ENCODE measurements at regions not wholly inside any gene's neighbourhood (a gene's known extent, or its start where the extent isn't known, plus 50 kb on each side); places are given as distances from the start of the nearest gene placed in this dataset.

GRCh38 chr2:181755181-181755580 is 74.9 kb upstream of the NEUROD1 start:
- H3K27ac ChIP-seq (ENCODE audit: low read depth in 2 of 2, low read length in 1 of 2), result no peak overlapping the region
- peaks cover 0 to 7% of the 10 kb centered on the region in 2 experiments; a peak in 2 of 4 replicates for H3K4me1 ChIP-seq (ENCODE audit: control insufficient read depth in 1 of 2, insufficient read depth in 2 of 2, low read depth in 1 of 2, low read length in 1 of 2)
- H2AFZ ChIP-seq (ENCODE audit: low read depth), result no peak overlapping the region
- no peak for TF ChIP-seq SIN3A (IDR thresholded peaks at IDR 0.05; ENCODE audit: borderline replicate concordance, low read depth, low read length)
- TF ChIP-seq MEF2A (IDR thresholded peaks at IDR 0.05; ENCODE audit: borderline replicate concordance, low read depth), result no peak
- no peak overlapping the region for H3K4me2 ChIP-seq
- H3K79me2 ChIP-seq (ENCODE audit: insufficient read depth), result no peaks in the 10 kb centered on the region
- DNase-seq, result no peak
- no peak overlapping the region for H3K9ac ChIP-seq
- H3K9me3 ChIP-seq, result no peaks in the 10 kb centered on the region
- ChIA-PET POLR2A (no interaction called here), CTCF (interaction anchor here (1.0 to 1.4 kb wide), 2 partner anchors 192 to 200 kb away, joined by 3 read pairs; no protein-coding TSS in a partner anchor)
- H3K9me2 ChIP-seq, result no peaks in the 10 kb centered on the region
- no peaks in the 10 kb centered on the region for H4K20me1 ChIP-seq (ENCODE audit: insufficient read depth)
- H3F3A ChIP-seq (replicated peaks; ENCODE audit: insufficient read depth), result no peaks in the 10 kb centered on the region
- no peak overlapping the region for H3K4me3 ChIP-seq (ENCODE audit: low read depth in 2 of 2, low read length in 1 of 2)
- H3K36me3 ChIP-seq (replicated peaks in 1 of 2; ENCODE audit: control insufficient read depth in 1 of 2, insufficient read depth in 2 of 2, low read length in 1 of 2), result no peaks in the 10 kb centered on the region
- H3K27me3 ChIP-seq (ENCODE audit: insufficient read depth), result no peaks in the 10 kb centered on the region

GRCh38 chr2:181760521-181760920 is 80.2 kb upstream of the NEUROD1 start:
- H3K4me3 ChIP-seq (ENCODE audit: low read depth in 2 of 2, low read length in 1 of 2), result no peak overlapping the region
- H3K9me2 ChIP-seq, result no peaks in the 10 kb centered on the region
- H3K9me3 ChIP-seq, result no peaks in the 10 kb centered on the region
- H2AFZ ChIP-seq (ENCODE audit: low read depth), result no peak overlapping the region
- H3K27me3 ChIP-seq (ENCODE audit: insufficient read depth), result no peaks in the 10 kb centered on the region
- no peak for TF ChIP-seq IRF3 (IDR thresholded peaks at IDR 0.05; ENCODE audit: low read depth, low read length)
- TF ChIP-seq NRF1 (IDR thresholded peaks at IDR 0.05; ENCODE audit: low read depth, low read length), result no peak
- TF ChIP-seq FOXJ3 (CRISPR knock-in tag; IDR thresholded peaks at IDR 0.05), result no peak
- WGBS (ENCODE audit: low lambda C conversion rate), result 87% methylated on average over 2 of the region's 2 CpGs
- H3K36me3 ChIP-seq (replicated peaks in 1 of 2; ENCODE audit: control insufficient read depth in 1 of 2, insufficient read depth in 2 of 2, low read length in 1 of 2), result no peaks in the 10 kb centered on the region
- H3K4me1 ChIP-seq (ENCODE audit: control insufficient read depth in 1 of 2, insufficient read depth in 2 of 2, low read depth in 1 of 2, low read length in 1 of 2), result peaks cover 0 to 9% of the 10 kb centered on the region in 2 experiments; a peak in 1 of 4 replicates
- no peak overlapping the region for H3K9ac ChIP-seq
- DNase-seq, result no peak
- no peak overlapping the region for H3K27ac ChIP-seq (ENCODE audit: low read depth in 2 of 2, low read length in 1 of 2)
- H4K20me1 ChIP-seq (ENCODE audit: insufficient read depth), result no peaks in the 10 kb centered on the region
- H3K79me2 ChIP-seq (ENCODE audit: insufficient read depth), result no peaks in the 10 kb centered on the region
- POLR2A ChIA-PET, result no interaction called here
- no peak overlapping the region for H3K4me2 ChIP-seq
- CTCF ChIA-PET, result no interaction called here
- H3F3A ChIP-seq (replicated peaks; ENCODE audit: insufficient read depth), result no peaks in the 10 kb centered on the region

- CTCF ChIA-PET, result no interaction called here
- Histone ChIP-seq H2AFZ (ENCODE audit: low read depth) (no peak overlapping the region), H3K4me1 (ENCODE audit: control insufficient read depth in 1 of 2, insufficient read depth in 2 of 2, low read depth in 1 of 2, low read length in 1 of 2) (peaks cover 0 to 9% of the 10 kb centered on the region in 2 experiments; a peak in 1 of 4 replicates), H3K9me2 (no peaks in the 10 kb centered on the region), H4K20me1 (ENCODE audit: insufficient read depth) (no peaks in the 10 kb centered on the region), H3K4me2 (no peak overlapping the region), H3K9ac (no peak overlapping the region), H3K4me3 (ENCODE audit: low read depth in 2 of 2, low read length in 1 of 2) (no peak overlapping the region), H3K27me3 (ENCODE audit: insufficient read depth) (no peaks in the 10 kb centered on the region), H3K27ac (ENCODE audit: low read depth in 2 of 2, low read length in 1 of 2) (no peak overlapping the region), H3K36me3 (replicated peaks in 1 of 2; ENCODE audit: control insufficient read depth in 1 of 2, insufficient read depth in 2 of 2, low read length in 1 of 2) (no peaks in the 10 kb centered on the region), H3K79me2 (ENCODE audit: insufficient read depth) (no peaks in the 10 kb centered on the region), H3F3A (replicated peaks; ENCODE audit: insufficient read depth) (no peaks in the 10 kb centered on the region), H3K9me3 (no peaks in the 10 kb centered on the region)
- POLR2A ChIA-PET, result no interaction called here
- WGBS (ENCODE audit: low lambda C conversion rate), result 81% methylated on average over 2 of the region's 2 CpGs
- no peak for DNase-seq
- no peak for TF ChIP-seq RFX5 (IDR thresholded peaks at IDR 0.05; ENCODE audit: low read length)
- TF ChIP-seq REST (IDR thresholded peaks at IDR 0.05; ENCODE audit: low read depth, low read length), result no peak
- no peak for TF ChIP-seq POLR2AphosphoS5 (IDR thresholded peaks at IDR 0.05; ENCODE audit: low read depth, low read length)
- TF ChIP-seq CHD2 (IDR thresholded peaks at IDR 0.05; ENCODE audit: low read length, partially characterized antibody), result no peak
- no peak for TF ChIP-seq SMC3 (IDR thresholded peaks at IDR 0.05; ENCODE audit: low read depth, low read length)
- no peak for TF ChIP-seq GABPA (IDR thresholded peaks at IDR 0.05; ENCODE audit: low read depth)
- TF ChIP-seq ZBTB33 (IDR thresholded peaks at IDR 0.05; ENCODE audit: borderline replicate concordance, low read depth), result no peak
- TF ChIP-seq FOSL2 (IDR thresholded peaks at IDR 0.05; ENCODE audit: borderline replicate concordance, low read depth), result no peak
- no peak for TF ChIP-seq NRF1 (IDR thresholded peaks at IDR 0.05; ENCODE audit: low read depth, low read length)
- no peak for TF ChIP-seq PBX3 (IDR thresholded peaks at IDR 0.05)
Observed at GRCh38 chr2:181761175-181761574, 80.9 kb upstream of the NEUROD1 start.

Measured in SK-N-SH (cell line).